Testis (tissue), 2 donors: ENCODE measurements at regions not wholly inside any gene's neighbourhood (a gene's known extent, or its start where the extent isn't known, plus 50 kb on each side); places are given as distances from the start of the nearest gene placed in this dataset.

Experiments
- CTCF ChIP-seq, 3 experiments: fragments of 450-650 bp in 2 of 3; fragments of 200-600 bp in 1 of 3; sonication (generic) in 1 of 3; IDR thresholded peaks; one replicate each; pipeline ENCODE4 v1.5.1; 2016 to 2019; ENCODE audit warnings: antibody characterized with exemption in 3 of 3, mild to moderate bottlenecking in 2 of 3, moderate library complexity in 1 of 3
- POLR2A ChIP-seq: fragments of 450-650 bp; IDR thresholded peaks from one replicate; pipeline ENCODE4 v1.6.1; 2017; ENCODE audit warnings: antibody characterized with exemption, mild to moderate bottlenecking, moderate library complexity

GRCh38 chr10:53135897-53136253 is 363.3 kb upstream of the MBL2 start:
- no peak for TF ChIP-seq CTCF (IDR thresholded peaks at IDR 0.05)
- TF ChIP-seq POLR2A: no peak
